Activated gamma-delta T cell treated with Interleukin-2 at 50 U/mL for 16 hours (primary cell): ENCODE measurements at regions not wholly inside any gene's neighbourhood (a gene's known extent, or its start where the extent isn't known, plus 50 kb on each side); places are given as distances from the start of the nearest gene placed in this dataset.
"Not testable (repeated sequence)": the region's sequence is repeated elsewhere in the genome, so short reads cannot be mapped to it uniquely, and the experiment has no call there.

Experiments used
- DNase-seq: peaks from one replicate; pipeline ENCODE4 v3.0.0-alpha.2; 2020

GRCh38 chr7:1343551-1343950 lies 110.9 kb downstream of the UNCX start:
- no peak for DNase-seq

- DNase-seq: no peak
These were observed 111.7 kb downstream of the UNCX start for GRCh38 chr7:1344421-1344820.

GRCh38 chr7:1344981-1345701 lies 112.5 kb downstream of the UNCX start:
- DNase-seq: no peak

DNA sequence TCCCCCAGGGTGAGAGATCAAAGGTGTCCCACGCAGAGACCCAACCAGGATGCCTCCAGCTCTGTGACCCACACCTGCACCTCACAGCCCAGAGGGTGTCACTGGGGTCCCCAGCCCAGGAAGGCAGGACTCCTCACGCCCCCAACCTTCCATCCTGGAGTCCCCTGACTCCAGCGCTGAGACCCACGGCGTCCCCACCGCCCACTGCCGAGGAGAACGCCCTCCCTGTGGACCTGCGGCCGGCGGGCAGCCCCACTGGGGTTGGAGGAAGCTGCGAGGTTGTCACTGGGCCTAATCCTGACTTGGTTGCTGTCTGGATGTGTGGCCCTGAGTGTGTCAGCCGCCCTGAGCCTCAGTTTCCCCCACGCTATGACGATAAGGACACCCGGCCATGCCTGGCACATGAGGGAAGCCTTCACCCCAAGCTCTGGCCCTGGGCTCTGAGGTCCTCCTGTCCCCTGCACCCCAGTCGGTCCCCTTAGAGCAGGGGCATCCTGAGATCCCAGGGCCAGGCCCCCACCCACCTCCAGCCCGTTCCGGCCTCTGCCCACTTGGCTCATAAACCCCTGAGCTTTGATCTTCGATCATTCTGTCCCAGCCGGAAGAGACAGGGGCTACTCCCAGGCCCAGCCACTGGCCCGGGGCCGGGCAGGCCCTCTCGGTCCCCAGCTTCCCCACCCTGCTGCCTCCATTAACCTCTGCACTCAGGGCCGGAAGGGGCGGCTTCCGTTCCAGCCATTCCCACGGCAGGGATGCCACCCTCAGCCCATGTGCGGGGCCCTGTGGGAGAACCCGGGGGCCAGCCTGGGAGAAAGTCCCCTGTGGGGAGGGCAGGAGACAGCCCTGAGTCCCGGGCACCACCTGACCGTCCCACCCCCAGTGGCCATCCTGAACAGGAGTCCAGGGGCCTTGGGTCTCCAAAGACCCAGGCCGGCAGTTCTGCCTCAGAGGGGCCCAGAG lies 113.2 kb downstream of the MICALL2 start:
- no peak for DNase-seq

- no peak for DNase-seq
These were observed 112.4 kb downstream of the MICALL2 start for GRCh38 chr7:1346851-1347250.

DNA sequence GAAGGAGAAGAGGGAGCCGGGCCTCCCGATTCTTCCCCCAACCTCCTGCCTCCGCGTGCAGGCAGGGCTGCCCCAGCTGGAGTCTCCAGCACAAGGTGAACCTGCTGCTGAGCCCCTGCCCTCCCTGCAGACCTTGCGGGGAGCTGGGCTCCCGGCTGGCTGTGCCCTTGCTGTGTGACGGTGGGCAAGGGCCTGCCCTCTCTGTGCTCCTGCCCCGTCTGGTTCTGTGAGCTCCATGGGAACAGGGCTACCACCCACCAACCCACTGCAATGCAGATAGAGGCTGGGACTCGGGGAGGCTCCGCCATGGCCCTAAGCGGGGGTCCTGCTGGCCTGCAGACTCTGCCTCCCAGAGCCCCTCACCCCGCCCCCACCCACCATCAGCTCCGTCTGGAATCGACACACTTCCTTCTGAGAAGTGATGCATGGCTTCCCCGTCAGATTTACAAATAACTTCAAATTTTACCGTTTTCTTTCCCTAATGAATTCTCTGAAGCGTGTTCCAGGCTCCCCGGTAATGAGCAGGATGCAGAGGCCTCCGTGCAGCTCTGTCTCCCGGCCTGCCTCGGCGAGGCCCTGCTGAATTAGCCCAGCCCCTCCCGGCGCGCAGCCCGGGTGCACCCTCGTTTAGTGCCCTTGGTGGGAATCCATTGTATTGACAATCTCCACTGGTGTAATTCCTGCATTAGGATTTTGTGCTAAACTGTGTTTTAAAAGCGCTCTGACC lies 111.0 kb downstream of the MICALL2 start:
- DNase-seq: no peak

DNA sequence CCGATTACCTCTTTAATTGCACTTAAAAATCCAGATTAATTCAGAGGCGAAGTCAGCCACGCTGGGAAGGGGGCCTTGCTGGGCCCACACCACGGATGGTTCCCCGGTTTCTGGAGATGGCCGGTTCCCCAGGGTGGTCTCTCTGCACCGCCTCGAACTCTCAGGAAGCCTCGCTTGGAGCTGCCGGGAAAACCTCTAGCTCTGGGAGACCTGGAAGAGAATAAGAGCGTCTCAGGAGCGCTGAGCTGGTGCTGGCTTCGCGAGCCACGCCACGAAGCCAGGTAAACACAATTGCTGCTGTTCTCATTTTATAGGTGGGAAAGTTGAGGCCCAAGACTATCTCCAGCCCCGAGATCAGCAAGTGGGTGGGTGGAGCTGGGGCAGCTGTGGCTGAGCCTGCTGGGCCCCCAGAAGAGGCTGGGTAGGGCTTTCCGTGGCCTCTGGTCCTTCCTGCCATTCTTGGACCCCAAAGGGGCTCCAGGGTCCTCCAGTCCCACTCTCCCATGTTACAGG lies 110.4 kb downstream of the MICALL2 start:
- no peak for DNase-seq

GRCh38 chr7:1349351-1349761 lies 109.9 kb downstream of the MICALL2 start:
- no peak for DNase-seq

- DNase-seq: no peak
These were observed 107.2 kb downstream of the MICALL2 start for GRCh38 chr7:1351881-1352625.

- no peak for DNase-seq
These were observed 106.5 kb downstream of the MICALL2 start for GRCh38 chr7:1352656-1353271.

GRCh38 chr7:1354661-1355567 lies 104.4 kb downstream of the MICALL2 start:
- no peak for DNase-seq

- no peak for DNase-seq
These were observed 103.5 kb downstream of the MICALL2 start for GRCh38 chr7:1355568-1356340.

DNA sequence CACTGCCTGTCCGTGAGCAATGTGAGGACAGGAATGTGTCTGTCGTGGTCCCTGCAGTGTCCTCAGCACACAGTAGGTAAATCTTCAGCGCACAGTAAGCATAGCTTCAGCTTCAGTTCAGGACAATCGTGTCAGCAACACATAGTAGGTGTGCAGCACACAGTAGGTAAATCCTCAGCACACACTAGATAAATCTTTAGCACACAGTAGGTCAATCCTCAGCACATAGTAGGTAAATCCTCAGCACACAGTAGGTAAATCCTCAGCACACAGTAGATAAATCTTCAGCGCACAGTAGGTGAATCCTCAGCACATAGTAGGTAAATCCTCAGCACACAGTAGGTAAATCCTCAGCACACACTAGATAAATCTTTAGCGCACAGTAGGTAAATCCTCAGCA lies 102.4 kb downstream of the MICALL2 start:
- DNase-seq: not testable (repeated sequence)

GRCh38 chr7:1357260-1357600 lies 102.0 kb downstream of the MICALL2 start:
- DNase-seq: not testable (repeated sequence)

GRCh38 chr7:1357601-1358271 lies 101.5 kb downstream of the MICALL2 start:
- no peak for DNase-seq

- DNase-seq: no peak
These were observed 100.8 kb downstream of the MICALL2 start for GRCh38 chr7:1358376-1359050.

DNA sequence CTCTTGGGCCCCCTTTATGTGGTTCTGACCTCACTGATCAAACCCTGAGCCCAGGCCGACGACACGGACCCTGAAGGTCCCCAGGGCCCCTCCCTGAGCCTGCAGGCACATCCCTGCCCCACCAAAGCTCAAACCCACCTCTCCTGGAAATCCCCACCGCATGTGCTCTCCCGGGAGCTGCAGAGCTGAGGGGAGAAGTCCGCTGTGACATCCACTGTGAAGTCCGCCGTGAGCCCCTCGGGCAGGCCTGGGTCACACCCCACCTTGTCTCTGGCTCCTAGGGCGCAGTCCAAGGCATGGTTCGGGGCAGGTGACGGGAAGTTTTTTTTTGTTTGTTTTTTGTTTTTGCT lies 100.2 kb downstream of the MICALL2 start:
- DNase-seq: no peak

DNA sequence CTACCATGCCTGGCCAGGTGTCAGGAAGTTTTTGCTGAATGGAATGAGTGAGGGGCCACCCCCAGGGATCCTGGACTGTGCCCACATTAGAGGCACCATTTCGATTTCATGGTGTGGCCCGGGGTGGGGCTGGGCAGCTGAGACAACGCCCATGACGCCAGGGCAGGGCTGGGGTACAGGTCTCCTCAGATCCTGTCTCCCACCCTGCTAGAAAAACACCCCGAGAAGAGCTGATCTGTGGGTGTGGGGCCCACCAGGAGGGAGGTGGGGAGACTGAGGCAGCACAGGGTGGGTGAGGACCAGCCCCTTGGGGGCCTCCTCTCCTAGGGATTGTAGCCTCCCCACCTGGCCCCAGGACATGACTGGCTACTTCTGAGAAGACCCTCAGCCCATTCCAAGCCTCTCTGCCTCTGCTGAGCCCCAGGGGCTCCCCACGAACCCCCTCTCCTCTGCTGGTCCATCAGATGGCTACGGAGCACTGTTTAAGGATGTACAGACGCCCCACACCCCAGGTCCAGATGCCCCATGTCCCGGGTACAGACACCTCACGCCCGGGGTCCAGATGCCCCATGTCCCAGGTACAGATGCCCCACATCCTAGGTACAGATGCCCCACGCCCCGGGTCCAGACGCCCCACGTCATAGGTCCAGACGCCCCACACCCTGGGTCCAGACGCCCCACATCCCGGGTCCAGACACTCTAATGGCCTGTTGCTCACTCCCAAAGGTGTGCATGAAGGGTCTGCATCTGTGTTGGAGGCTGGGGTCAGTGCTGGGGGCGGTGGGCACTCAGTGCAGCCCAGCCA lies 99.4 kb downstream of the MICALL2 start:
- no peak for DNase-seq
